ENCODE measurements at regions not wholly inside any gene's neighbourhood (a gene's known extent, or its start where the extent isn't known, plus 50 kb on each side); places are given as distances from the start of the nearest gene placed in this dataset.
"Not testable (repeated sequence)": the region's sequence is repeated elsewhere in the genome, so short reads cannot be mapped to it uniquely, and the experiment has no call there.

DNA sequence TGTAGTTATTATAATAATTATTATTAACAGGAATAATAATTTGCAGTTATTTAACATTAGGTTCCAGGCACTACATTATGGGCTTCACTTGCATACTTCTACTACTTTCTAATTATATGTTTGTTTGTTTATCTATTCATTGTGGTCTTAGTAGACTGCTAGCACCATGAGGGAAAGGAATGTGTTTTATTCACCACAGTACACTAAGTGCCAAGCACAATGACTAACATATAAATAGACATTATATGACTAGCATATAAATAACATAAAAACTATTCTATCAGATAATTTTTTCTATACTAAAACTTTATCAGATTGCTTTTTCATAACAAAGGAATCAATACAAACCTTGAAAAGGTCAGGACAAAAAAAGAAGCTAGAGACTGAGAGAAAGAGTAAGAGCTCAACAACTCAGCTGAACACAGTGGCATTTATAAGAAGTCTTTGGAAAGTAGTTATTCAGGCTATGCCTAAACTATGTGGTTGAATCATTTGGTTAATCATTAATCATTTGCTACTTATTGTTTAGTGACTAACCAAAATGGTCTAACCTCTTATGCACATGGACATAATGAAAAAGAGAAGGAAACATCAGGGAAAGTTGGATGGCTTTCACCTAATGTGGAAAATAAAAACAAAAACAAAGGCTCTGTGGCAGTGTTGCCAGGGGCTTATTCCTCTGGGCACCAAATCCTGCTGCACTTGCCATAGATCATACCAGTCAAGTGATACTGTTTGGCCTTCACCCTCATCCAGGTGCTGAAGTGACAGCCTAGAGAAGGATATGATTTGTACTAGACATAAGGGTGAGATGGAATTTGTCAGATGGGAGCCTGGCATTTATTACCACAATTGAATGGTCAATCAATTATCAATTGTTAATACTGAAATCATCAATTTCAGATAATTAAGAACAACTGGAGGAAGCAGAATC lies 174.9 kb downstream of the ETAA1 start:
- no peak for DNase-seq

- no peak for DNase-seq
Observed at GRCh38 chr2:67572721-67573435, 175.7 kb downstream of the ETAA1 start.

DNA sequence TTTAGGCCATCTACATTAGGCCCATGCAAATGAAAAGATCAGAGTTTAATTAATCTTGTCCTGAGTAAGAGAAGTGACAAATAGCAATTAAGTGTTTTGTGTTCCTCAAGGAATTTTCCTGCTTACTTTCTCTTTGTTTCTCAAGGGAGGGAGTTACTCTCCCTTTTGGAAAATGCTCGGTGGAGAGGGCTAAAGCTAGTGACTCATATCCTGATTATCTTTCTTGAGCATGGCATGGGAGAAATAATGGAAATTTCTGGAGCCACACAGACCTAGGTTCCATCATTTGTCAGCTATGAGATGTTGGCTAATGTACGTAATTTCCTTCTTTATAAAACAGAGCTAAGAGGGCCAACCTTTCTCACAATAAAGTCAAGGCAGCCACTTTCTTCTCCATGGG lies 177.1 kb downstream of the ETAA1 start:
- DNase-seq: no peak

DNA sequence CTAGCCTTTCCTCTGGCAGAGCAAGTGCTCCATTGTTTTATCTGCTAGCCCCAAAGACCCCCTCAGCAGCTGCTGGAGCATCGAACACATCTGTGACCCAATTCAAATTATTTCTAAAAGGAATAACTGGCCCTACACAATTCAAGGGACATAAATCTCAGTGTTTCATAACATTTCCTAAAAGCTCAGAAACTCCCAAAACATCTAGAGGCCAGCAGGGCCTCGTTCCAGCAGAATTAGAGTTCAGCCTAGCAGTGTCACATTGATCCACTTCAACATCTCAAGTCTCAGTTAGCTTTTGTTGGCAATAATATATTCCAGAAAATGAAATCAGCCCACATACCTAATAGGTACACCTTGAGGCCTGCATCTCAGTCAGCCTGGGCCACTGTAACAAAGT lies 179.1 kb downstream of the ETAA1 start:
- DNase-seq: no peak

GRCh38 chr2:67576991-67577390 lies 179.9 kb downstream of the ETAA1 start:
- no peak for DNase-seq

- DNase-seq: no peak
Observed at GRCh38 chr2:67579216-67579615, 182.1 kb downstream of the ETAA1 start.

GRCh38 chr2:67579806-67580205 lies 182.7 kb downstream of the ETAA1 start:
- DNase-seq: no peak

- no peak for DNase-seq
Observed at GRCh38 chr2:67581751-67582150, 184.6 kb downstream of the ETAA1 start.

DNA sequence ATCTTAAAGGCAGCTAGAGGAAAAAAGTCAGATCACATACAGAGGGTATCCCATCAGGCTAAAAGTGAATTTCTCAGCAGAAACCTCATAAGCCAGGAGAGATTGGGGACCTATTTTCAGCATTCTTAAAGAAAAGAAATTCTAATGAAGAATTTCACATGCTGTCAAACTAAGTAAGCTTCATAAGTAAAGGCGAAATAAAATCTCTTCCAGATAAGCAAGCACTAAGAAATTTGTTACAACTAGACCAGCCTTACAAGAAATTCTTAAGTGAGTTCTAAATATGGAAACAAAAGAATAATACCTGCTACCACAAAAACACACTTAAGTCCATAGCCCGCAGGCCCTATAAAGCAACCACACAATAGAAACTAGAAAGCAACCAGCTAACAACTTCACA lies 186.1 kb downstream of the ETAA1 start:
- no peak for DNase-seq

DNA sequence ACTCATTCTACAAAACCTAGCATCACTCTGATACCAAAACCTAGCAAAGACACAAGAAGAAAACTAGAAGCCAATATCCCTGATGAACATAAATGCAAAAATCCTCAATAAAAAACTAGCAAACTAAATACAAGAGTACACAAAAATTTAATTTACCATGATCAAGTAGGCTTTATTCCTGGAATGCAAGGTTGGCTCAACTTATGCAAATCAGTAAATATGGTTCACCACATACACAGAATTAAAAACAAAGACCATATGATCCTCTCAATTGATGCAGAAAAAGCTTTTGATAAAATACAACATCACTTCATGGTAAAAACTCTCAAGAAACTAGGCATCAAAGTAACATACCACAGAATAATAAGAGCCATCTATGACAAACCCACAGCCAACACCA lies 188.3 kb downstream of the ETAA1 start:
- no peak for DNase-seq

- not testable (repeated sequence) for DNase-seq
Observed at GRCh38 chr2:67589121-67589520, 192.0 kb downstream of the ETAA1 start.

- not testable (repeated sequence) for DNase-seq
Observed at GRCh38 chr2:67594522-67594921, 197.4 kb downstream of the ETAA1 start.

- DNase-seq: no peak
Observed at GRCh38 chr2:67596871-67597270, 199.7 kb downstream of the ETAA1 start.

DNA sequence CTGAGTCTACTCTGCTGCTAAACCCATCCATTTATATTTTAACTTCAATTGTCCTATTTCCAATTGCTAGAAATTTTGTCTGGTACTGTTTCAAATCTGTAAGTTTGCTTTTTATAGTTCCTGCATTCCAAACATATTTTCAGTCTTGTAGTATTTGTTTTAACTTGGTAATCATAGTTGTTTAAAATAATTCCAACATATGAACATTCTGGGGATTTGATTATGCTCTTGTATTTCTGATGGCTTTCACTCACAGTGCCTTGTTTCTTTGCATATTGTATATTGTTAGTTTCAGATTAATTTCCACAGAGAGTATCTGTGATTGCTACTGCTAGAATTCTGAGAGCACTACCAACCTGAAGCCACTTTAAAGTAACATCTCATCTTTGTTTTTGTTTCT lies 202.4 kb downstream of the ETAA1 start:
- no peak for DNase-seq

DNA sequence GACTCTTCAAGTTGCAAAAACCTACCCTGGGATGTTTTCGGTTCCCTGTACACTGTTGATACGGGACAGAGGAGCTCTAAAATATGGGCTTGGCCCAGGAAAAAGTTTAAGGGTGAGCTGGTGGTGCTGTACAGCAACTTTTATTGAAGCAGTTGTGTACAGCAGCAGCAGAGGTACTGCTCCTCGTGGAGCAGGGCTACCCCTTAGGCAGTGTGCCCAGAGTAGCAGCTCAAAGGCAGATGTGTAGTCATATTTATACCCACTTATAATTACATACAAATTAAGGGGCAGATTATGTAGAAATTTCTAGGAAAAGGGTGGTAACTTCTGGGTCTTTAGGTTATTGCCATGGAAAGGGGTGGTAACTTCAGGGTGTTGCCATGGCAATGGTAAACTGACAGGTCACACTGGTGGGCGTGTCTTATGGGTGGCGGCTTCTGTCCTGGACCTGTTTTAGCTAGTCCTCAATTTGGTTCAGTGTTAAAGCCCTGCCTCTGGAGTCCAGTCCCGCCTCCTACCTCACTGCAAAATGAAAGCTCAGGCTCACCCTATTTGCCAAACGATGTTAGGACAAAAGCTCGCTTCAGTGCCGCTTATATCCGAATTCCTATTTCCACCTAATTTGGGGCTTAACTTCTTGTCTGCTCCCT lies 203.2 kb downstream of the ETAA1 start:
- peak; percentile 13 for DNase-seq

DNA sequence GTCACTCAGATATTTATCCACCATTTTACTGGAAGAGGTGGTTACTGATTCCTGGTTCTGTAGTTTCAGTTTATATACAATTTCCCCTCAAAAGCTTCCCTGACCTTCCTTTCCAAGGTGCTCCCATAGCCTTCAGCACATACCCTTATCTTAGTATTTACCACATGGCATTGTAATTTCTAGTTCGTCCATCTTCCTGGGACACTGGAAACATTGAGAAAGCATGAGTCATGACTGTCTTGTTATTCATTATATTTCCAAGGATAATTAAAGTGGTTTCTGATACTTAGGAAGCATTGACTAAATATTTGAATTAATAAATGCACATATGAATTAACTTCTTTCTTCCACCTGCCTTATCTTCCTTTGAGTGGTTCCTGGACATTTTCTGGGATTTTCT lies 203.8 kb downstream of the ETAA1 start:
- no peak for DNase-seq

- DNase-seq: no peak
Observed at GRCh38 chr2:67604360-67604759, 207.2 kb downstream of the ETAA1 start.

DNA sequence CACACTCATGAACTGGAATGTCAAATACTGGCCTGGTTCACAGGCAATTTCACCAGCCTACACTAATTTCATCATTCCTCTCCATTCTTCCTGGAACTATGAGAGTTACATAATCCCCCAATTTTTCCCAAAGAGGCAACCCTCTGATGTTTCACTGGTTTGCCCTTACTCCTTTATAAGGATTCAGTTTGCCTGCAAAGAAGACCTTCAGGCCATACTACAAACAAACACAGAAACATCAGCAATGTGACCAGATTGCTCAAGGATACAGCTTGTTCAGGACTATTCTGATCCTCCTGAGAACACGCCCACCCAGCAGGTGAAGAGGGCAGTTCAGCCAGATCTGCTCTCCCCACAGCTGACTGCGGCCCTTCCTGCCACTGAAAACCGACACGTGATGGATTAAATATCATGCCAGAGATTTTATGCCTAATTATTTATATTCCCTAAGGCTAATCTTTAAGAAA lies 215.5 kb downstream of the ETAA1 start:
- DNase-seq: no peak

GRCh38 chr2:67613227-67613626 lies 216.1 kb downstream of the ETAA1 start:
- no peak for DNase-seq

GRCh38 chr2:67614454-67614853 lies 217.3 kb downstream of the ETAA1 start:
- no peak for DNase-seq

DNA sequence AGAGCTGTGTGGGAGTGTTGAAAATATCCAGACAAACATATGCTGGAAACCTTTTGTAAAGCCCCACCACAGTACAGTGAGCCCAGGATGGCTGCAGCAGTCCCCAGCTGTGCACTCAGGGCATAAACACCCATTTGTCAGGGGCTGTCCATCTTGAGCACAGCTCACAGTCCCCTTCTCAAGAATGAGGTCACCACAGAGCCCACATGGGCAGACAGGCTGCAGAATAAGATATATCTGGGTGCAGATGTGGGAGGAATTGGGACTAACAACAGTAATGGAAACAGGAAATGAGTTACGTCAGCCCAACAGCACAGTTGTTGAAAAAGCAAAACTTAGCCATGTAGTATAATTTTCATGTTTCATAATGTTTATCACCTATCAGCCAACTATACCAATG lies 219.6 kb downstream of the ETAA1 start:
- DNase-seq: no peak

GRCh38 chr2:67619204-67619603 lies 222.1 kb downstream of the ETAA1 start:
- no peak for DNase-seq

GRCh38 chr2:67623741-67624140 lies 226.6 kb downstream of the ETAA1 start:
- not testable (repeated sequence) for DNase-seq

DNA sequence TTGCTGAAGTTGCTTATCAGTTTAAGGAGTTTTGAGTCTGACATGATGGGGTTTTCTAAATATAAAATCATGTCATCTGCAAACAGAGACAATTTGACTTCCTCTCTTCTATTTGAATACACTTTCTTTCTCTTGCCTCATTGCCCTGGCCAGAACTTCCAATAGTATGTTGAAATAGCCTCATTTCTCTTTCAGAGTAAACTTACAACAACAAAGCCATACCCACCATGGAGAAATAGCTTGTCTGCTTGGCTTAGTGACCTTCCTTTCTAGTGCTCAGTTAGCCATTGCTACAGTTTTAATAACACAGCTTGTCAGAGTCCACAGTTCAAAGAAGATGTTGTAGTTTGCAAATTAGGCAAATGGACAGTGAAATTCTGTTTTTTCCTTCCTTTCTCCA lies 228.0 kb downstream of the ETAA1 start:
- DNase-seq: no peak

All from T1000 (cell line).